ENCODE measurements at regions not wholly inside any gene's neighbourhood (a gene's known extent, or its start where the extent isn't known, plus 50 kb on each side); places are given as distances from the start of the nearest gene placed in this dataset.

- TF ChIP-seq, protein P1, sequence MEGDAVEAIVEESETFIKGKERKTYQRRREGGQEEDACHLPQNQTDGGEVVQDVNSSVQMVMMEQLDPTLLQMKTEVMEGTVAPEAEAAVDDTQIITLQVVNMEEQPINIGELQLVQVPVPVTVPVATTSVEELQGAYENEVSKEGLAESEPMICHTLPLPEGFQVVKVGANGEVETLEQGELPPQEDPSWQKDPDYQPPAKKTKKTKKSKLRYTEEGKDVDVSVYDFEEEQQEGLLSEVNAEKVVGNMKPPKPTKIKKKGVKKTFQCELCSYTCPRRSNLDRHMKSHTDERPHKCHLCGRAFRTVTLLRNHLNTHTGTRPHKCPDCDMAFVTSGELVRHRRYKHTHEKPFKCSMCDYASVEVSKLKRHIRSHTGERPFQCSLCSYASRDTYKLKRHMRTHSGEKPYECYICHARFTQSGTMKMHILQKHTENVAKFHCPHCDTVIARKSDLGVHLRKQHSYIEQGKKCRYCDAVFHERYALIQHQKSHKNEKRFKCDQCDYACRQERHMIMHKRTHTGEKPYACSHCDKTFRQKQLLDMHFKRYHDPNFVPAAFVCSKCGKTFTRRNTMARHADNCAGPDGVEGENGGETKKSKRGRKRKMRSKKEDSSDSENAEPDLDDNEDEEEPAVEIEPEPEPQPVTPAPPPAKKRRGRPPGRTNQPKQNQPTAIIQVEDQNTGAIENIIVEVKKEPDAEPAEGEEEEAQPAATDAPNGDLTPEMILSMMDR (IDR thresholded peaks at IDR 0.05; ENCODE audit: low read length) = no peak
- TF ChIP-seq EZH2 (optimal IDR thresholded peaks at IDR 0.05; ENCODE audit: low read depth, low read length) (no peak), EZH2phosphoT487 (IDR thresholded peaks at IDR 0.05; ENCODE audit: low read length) (no peak)
Measured at GRCh38 chr1:190029441-190029840, 448.2 kb downstream of the BRINP3 start.

Measured in MM.1S (cell line).